ENCODE measurements at regions not wholly inside any gene's neighbourhood (a gene's known extent, or its start where the extent isn't known, plus 50 kb on each side); places are given as distances from the start of the nearest gene placed in this dataset.

- Histone ChIP-seq H3K27me3 (ENCODE audit: insufficient read depth, low read depth) (no peaks in the 10 kb centered on the region), H3K9ac (no peak overlapping the region), H3K27ac (no peak overlapping the region), H3K79me2 (ENCODE audit: insufficient read depth, low read depth) (no peaks in the 10 kb centered on the region), H3K4me1 (ENCODE audit: low read depth, poor library complexity, severe bottlenecking) (no peaks in the 10 kb centered on the region), H3K4me2 (no peak overlapping the region), H4K20me1 (ENCODE audit: insufficient read depth) (no peaks in the 10 kb centered on the region), H3K36me3 (ENCODE audit: insufficient read depth) (no peaks in the 10 kb centered on the region), H2AFZ (ENCODE audit: low read depth) (no peak overlapping the region), H3K4me3 (IDR thresholded peaks at IDR 0.05; ENCODE audit: insufficient read depth, low read depth, low read length) (no peak overlapping the region)
- TF ChIP-seq CTCF (conservative IDR thresholded peaks at IDR 0.05; ENCODE audit: low read depth, low read length) = no peak
These were observed 169.3 kb upstream of the OSR1 start for GRCh38 chr2:19527771-19528170.

GRCh38 chr2:19525313-19525712 lies 166.9 kb upstream of the OSR1 start:
- H3K4me3 ChIP-seq (IDR thresholded peaks at IDR 0.05; ENCODE audit: insufficient read depth, low read depth, low read length) = no peak overlapping the region
- H3K4me2 ChIP-seq = no peak overlapping the region
- no peaks in the 10 kb centered on the region for H3K4me1 ChIP-seq (ENCODE audit: low read depth, poor library complexity, severe bottlenecking)
- H3K9ac ChIP-seq = no peak overlapping the region
- TF ChIP-seq CTCF (conservative IDR thresholded peaks at IDR 0.05; ENCODE audit: low read depth, low read length) = no peak
- no peaks in the 10 kb centered on the region for H4K20me1 ChIP-seq (ENCODE audit: insufficient read depth)
- no peaks in the 10 kb centered on the region for H3K79me2 ChIP-seq (ENCODE audit: insufficient read depth, low read depth)
- H2AFZ ChIP-seq (ENCODE audit: low read depth) = no peak overlapping the region
- no peaks in the 10 kb centered on the region for H3K36me3 ChIP-seq (ENCODE audit: insufficient read depth)
- no peaks in the 10 kb centered on the region for H3K27me3 ChIP-seq (ENCODE audit: insufficient read depth, low read depth)
- no peak overlapping the region for H3K27ac ChIP-seq

GRCh38 chr2:19519045-19519444 lies 160.6 kb upstream of the OSR1 start:
- no peak overlapping the region for H3K4me3 ChIP-seq (IDR thresholded peaks at IDR 0.05; ENCODE audit: insufficient read depth, low read depth, low read length)
- no peak for TF ChIP-seq CTCF (conservative IDR thresholded peaks at IDR 0.05; ENCODE audit: low read depth, low read length)
- no peaks in the 10 kb centered on the region for H3K27me3 ChIP-seq (ENCODE audit: insufficient read depth, low read depth)
- no peaks in the 10 kb centered on the region for H3K79me2 ChIP-seq (ENCODE audit: insufficient read depth, low read depth)
- H3K27ac ChIP-seq = no peak overlapping the region
- H2AFZ ChIP-seq (ENCODE audit: low read depth) = no peak overlapping the region
- H3K36me3 ChIP-seq (ENCODE audit: insufficient read depth) = no peaks in the 10 kb centered on the region
- H3K9ac ChIP-seq = no peak overlapping the region
- no peak overlapping the region for H3K4me2 ChIP-seq
- H3K4me1 ChIP-seq (ENCODE audit: low read depth, poor library complexity, severe bottlenecking) = no peaks in the 10 kb centered on the region
- H4K20me1 ChIP-seq (ENCODE audit: insufficient read depth) = no peaks in the 10 kb centered on the region

GRCh38 chr2:19507137-19507536 lies 148.7 kb upstream of the OSR1 start:
- no peak overlapping the region for H3K9ac ChIP-seq
- TF ChIP-seq CTCF (conservative IDR thresholded peaks at IDR 0.05; ENCODE audit: low read depth, low read length) = no peak
- no peaks in the 10 kb centered on the region for H3K36me3 ChIP-seq (ENCODE audit: insufficient read depth)
- H3K79me2 ChIP-seq (ENCODE audit: insufficient read depth, low read depth) = no peaks in the 10 kb centered on the region
- no peaks in the 10 kb centered on the region for H4K20me1 ChIP-seq (ENCODE audit: insufficient read depth)
- no peak overlapping the region for H3K4me2 ChIP-seq
- no peak overlapping the region for H3K27ac ChIP-seq
- H3K4me3 ChIP-seq (IDR thresholded peaks at IDR 0.05; ENCODE audit: insufficient read depth, low read depth, low read length) = no peak overlapping the region
- H2AFZ ChIP-seq (ENCODE audit: low read depth) = no peak overlapping the region
- H3K4me1 ChIP-seq (ENCODE audit: low read depth, poor library complexity, severe bottlenecking) = no peaks in the 10 kb centered on the region
- H3K27me3 ChIP-seq (ENCODE audit: insufficient read depth, low read depth) = no peaks in the 10 kb centered on the region

All from KMS-11 (cell line).